ENCODE measurements at regions not wholly inside any gene's neighbourhood (a gene's known extent, or its start where the extent isn't known, plus 50 kb on each side); places are given as distances from the start of the nearest gene placed in this dataset.

DNA sequence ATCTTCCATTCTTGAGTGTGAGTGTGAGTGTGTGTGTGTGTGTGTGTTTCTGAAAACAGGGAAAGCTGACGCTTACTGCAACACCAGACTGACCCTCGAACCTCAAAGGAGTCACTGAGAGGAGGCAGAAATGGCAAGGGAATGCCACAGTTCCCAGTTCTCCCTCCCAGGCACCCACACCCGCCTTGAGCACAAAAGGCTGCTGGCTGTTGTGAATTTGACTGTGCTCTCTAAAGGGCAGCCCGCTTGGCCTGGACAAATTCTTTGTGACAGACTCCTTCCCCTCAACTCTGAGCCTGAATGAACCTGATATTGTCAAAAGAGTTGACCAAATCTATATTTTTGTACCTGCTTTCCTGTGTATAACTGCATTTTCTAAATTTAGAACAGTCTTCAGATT lies 245.7 kb upstream of the IRX2 start:
- DNase-seq (ENCODE audit: low read depth, low spot score): no peak
- TF ChIP-seq, protein P1, sequence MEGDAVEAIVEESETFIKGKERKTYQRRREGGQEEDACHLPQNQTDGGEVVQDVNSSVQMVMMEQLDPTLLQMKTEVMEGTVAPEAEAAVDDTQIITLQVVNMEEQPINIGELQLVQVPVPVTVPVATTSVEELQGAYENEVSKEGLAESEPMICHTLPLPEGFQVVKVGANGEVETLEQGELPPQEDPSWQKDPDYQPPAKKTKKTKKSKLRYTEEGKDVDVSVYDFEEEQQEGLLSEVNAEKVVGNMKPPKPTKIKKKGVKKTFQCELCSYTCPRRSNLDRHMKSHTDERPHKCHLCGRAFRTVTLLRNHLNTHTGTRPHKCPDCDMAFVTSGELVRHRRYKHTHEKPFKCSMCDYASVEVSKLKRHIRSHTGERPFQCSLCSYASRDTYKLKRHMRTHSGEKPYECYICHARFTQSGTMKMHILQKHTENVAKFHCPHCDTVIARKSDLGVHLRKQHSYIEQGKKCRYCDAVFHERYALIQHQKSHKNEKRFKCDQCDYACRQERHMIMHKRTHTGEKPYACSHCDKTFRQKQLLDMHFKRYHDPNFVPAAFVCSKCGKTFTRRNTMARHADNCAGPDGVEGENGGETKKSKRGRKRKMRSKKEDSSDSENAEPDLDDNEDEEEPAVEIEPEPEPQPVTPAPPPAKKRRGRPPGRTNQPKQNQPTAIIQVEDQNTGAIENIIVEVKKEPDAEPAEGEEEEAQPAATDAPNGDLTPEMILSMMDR (IDR thresholded peaks at IDR 0.05; ENCODE audit: low read depth, low read length): no peak
- in situ Hi-C loops (cut with HindIII; ENCODE audit: low sequenced_read_pairs): no loop called here
- no peak overlapping the region for H3K4me3 ChIP-seq (ENCODE audit: low read depth, low read length)

DNA sequence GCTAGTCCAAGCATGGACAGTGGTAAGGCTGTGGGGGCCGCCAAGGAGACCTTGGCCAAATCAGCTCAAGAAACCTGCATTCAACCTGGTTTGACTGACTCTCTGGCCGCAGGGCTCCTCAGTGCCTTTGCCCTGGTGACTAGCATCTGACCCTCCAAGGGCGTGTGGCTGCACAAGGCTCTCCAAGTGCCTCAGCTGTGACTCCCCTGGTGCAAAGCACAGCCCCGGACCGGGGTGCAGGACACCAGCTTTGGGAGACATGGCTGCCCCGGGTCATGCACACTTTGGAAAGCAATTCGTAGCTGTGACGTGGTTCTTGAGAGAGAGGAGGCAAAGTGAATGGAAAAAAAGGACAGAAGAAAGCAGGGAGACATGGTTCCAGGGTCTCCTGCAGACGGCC lies 245.2 kb upstream of the IRX2 start:
- no peak overlapping the region for H3K4me3 ChIP-seq (ENCODE audit: low read depth, low read length)
- no peak for DNase-seq (ENCODE audit: low read depth, low spot score)
- in situ Hi-C loops (cut with HindIII; ENCODE audit: low sequenced_read_pairs): no loop called here
- TF ChIP-seq, protein P1 (IDR thresholded peaks at IDR 0.05; ENCODE audit: low read depth, low read length): no peak

DNA sequence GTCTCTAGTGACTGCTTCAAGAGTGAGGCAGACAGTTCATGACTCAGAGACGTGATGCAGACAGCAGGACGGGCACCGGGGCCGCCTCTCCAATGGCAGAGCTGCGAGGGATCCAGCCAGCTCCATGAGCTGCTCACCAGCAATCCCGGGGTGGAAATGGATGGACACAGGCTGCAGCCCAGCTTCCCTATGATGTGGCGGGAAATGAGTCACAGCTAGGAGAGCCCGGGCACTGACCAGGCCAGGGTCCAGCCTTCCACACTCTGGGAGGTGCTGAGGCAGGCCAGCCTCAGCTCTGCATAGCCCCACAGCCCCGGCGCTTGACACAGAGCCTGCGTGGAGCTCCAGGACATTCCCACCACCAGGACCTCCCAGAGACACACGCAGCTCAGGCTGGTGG lies 244.8 kb upstream of the IRX2 start:
- H3K4me3 ChIP-seq (ENCODE audit: low read depth, low read length): no peak overlapping the region
- in situ Hi-C loops (cut with HindIII; ENCODE audit: low sequenced_read_pairs): no loop called here
- DNase-seq (ENCODE audit: low read depth, low spot score): no peak
- TF ChIP-seq, protein P1 (IDR thresholded peaks at IDR 0.05; ENCODE audit: low read depth, low read length): no peak

DNA sequence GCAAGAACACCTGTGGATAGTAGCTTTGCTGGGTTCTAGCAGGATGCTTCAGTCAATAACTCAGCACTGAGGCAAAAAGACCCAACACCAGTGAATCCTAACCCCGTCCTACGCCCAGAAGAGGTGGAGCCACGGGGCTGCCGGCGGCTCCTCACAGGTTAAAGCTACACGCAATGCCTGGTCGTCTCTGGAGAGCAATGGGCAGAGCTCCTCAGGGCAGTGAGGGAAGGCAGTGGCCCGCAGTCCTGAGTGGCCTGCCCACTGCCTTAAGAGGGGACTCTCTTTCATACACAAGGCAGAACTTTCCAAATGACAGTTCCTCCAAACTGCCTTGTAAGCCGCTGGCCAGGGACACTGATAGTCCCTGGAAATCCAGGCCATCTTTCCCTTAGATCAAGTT lies 244.2 kb upstream of the IRX2 start:
- in situ Hi-C loops (cut with HindIII; ENCODE audit: low sequenced_read_pairs): no loop called here
- no peak overlapping the region for H3K4me3 ChIP-seq (ENCODE audit: low read depth, low read length)
- TF ChIP-seq, protein P1 (IDR thresholded peaks at IDR 0.05; ENCODE audit: low read depth, low read length): no peak
- DNase-seq (ENCODE audit: low read depth, low spot score): no peak

DNA sequence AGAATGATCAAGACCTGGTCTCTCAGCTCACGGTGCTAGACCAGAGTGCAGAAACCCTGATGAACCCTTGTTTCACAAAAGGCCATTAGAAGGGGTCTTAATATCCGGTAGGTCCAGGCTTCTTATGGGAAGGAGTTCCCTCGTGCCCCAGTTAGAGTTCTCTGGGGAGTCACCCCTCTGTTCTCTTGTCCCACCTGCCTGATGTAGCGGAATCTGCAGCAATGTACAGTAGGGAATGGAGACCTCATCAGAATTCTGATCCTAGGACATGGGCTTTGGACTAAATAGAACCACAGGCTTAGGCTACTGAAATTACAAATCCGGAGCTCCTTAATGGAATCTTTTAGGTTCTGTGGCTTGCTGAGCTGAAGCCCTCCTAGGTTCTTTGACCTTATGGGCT lies 243.6 kb upstream of the IRX2 start:
- H3K4me3 ChIP-seq (ENCODE audit: low read depth, low read length): no peak overlapping the region
- TF ChIP-seq, protein P1 (IDR thresholded peaks at IDR 0.05; ENCODE audit: low read depth, low read length): no peak
- in situ Hi-C loops (cut with HindIII; ENCODE audit: low sequenced_read_pairs): no loop called here
- DNase-seq (ENCODE audit: low read depth, low spot score): no peak

DNA sequence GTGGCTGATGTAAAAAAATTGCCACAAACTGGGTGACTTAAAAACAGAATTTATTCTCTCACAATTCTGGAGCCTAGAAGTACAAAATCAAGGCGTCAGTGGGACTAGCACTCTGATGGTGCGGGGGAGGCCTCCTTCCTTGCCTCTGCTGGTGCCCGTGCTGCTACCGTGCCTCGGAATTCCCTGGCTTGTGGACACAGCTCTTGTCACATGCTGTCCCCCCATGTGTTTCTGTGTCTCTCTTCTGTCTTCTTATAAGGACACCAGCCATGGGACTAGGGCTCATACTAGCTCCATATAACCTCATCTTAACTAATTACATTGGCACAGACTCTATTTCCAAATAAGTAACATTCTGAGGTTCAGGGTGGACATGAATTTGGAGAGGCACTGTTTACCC lies 242.3 kb upstream of the IRX2 start:
- no peak for DNase-seq (ENCODE audit: low read depth, low spot score)
- no peak overlapping the region for H3K4me3 ChIP-seq (ENCODE audit: low read depth, low read length)
- TF ChIP-seq, protein P1 (IDR thresholded peaks at IDR 0.05; ENCODE audit: low read depth, low read length): no peak
- in situ Hi-C loops (cut with HindIII; ENCODE audit: low sequenced_read_pairs): no loop called here

DNA sequence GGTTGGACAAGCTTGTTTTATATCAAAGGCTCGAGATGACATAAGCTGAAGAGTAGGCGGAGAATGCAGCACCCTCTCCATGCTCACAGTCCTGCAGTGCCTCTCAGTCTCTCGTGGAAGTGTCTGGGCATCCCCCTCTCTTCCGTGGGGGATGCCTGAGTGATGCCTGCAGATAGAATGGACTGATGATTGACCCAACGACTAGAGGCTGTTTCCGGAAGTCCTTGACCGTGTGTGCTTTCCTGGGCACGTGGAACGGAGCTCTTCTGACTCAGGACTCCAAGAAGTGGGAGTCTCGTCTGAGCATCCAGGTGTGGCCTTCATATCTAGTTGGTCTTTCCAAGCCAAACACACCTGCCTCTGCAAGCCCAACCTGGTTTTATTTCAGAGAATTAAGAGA lies 241.8 kb upstream of the IRX2 start:
- H3K4me3 ChIP-seq (ENCODE audit: low read depth, low read length): no peak overlapping the region
- in situ Hi-C loops (cut with HindIII; ENCODE audit: low sequenced_read_pairs): no loop called here
- TF ChIP-seq, protein P1 (IDR thresholded peaks at IDR 0.05; ENCODE audit: low read depth, low read length): no peak
- no peak for DNase-seq (ENCODE audit: low read depth, low spot score)

All from astrocyte of the spinal cord (primary cell).